BJ (cell line): ENCODE measurements at regions not wholly inside any gene's neighbourhood (a gene's known extent, or its start where the extent isn't known, plus 50 kb on each side); places are given as distances from the start of the nearest gene placed in this dataset.

ENCODE experiments used
- CTCF ChIA-PET: fragments of 350-600 bp; formaldehyde crosslinking; extraction: SDS; loops from one replicate; lab custom pipeline; 2021; ENCODE audit warnings: antibody characterized with exemption, inconsistent platforms; lab: Yijun Ruan, JAX
- POLR2A ChIA-PET: fragments of 300-600 bp; sonication (Branson Sonifier 250); formaldehyde crosslinking; extraction: SDS; loops from one replicate; lab custom pipeline; 2021; ENCODE audit warnings: antibody characterized with exemption; lab: Charles Lee
- DNase-seq: peaks from one replicate; pipeline ENCODE4 v3.0.0-alpha.2; 2011; ENCODE audit warnings: low read depth
- H3K27me3 ChIP-seq: 2 replicates; pipeline ENCODE4 v1.6.0; 2011; ENCODE audit warnings: low read length; ENCODE audit not compliant: control insufficient read depth, insufficient read depth
- H3K36me3 ChIP-seq: 2 replicates; pipeline ENCODE4 v1.5.1; 2011; ENCODE audit warnings: low read length; ENCODE audit not compliant: control insufficient read depth, insufficient read depth
- H3K4me3 ChIP-seq: 2 replicates; pipeline ENCODE4 v1.5.1; 2011; ENCODE audit warnings: low read depth, mild to moderate bottlenecking, control low read depth, low read length
- TF ChIP-seq, protein P1 (sequence below): IDR thresholded peaks from 2 replicates; pipeline ENCODE4 v1.5.1; 2011; ENCODE audit warnings: low read depth, mild to moderate bottlenecking, control low read depth, inconsistent platforms, low read length, moderate library complexity; ENCODE audit not compliant: insufficient read depth

DNA sequence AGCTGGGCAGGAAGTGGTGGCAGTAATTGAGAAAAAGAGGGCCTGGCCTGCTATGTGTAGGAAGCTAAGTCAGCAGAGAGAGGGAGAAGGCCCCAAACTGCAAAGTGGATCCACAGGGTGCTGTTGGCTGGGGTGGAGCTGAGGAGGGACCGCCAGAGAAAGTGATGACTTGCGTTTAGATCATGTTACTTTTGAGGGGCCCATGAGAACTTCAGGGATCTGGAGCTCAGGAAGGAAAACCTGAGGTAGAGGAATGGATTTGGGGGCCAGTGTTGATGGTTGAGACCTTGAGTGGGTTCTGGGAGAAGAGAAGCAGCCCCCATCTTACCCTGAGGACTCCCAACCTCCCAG is 155.5 kb downstream of the MRPL14 start:
- H3K4me3 ChIP-seq: no peak overlapping the region
- no peaks in the 10 kb centered on the region for H3K36me3 ChIP-seq
- DNase-seq: no peak
- no peaks in the 10 kb centered on the region for H3K27me3 ChIP-seq
- TF ChIP-seq, protein P1, sequence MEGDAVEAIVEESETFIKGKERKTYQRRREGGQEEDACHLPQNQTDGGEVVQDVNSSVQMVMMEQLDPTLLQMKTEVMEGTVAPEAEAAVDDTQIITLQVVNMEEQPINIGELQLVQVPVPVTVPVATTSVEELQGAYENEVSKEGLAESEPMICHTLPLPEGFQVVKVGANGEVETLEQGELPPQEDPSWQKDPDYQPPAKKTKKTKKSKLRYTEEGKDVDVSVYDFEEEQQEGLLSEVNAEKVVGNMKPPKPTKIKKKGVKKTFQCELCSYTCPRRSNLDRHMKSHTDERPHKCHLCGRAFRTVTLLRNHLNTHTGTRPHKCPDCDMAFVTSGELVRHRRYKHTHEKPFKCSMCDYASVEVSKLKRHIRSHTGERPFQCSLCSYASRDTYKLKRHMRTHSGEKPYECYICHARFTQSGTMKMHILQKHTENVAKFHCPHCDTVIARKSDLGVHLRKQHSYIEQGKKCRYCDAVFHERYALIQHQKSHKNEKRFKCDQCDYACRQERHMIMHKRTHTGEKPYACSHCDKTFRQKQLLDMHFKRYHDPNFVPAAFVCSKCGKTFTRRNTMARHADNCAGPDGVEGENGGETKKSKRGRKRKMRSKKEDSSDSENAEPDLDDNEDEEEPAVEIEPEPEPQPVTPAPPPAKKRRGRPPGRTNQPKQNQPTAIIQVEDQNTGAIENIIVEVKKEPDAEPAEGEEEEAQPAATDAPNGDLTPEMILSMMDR: no peak
- CTCF ChIA-PET: interaction anchor here (0.7 to 1.6 kb wide), 2 partner anchors 20 to 37 kb away, joined by 3 to 6 read pairs; no protein-coding TSS in a partner anchor
- POLR2A ChIA-PET: no interaction called here

DNA sequence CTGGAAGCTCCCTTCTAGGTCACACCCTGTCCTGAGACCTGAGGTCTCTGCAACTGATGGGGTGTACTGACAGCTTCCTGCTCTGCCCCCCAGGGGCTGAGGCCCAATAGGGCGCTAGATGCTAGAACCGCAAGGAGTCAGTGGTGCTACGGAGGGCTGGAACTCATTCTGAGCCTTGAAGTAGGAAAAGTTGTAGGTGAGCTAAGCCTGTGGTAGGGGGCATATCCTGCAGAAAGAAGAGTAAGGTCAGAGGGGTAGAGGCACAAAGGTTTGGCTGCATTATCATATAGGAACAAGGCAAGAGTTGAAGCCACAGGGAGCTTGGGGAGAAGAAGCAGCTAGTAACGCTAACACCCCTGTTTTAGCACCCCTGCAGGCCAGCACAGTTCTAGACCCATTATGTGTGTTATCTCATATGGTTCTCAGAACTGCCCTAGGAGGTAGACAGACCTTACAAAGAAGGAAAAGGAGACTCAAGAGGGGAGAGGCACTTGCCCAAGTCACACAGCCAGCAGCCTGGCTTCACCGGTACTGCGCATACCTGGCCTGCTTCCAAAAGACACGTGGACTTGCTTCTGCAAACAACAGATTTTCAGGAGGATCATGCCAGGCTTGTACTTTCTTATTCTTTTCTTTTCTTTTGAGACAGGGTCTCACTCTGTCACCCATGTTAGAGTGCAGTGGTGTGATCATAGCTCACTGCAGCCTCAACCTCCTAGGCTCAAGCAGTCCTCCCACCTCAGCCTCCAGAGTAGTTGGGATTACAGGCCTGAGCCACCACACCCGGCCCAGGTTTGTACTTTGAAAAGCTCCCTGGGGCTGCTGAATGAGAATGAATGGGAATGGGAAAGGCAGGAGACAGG is 156.1 kb downstream of the MRPL14 start:
- CTCF ChIA-PET: interaction anchor here (0.5 to 1.7 kb wide), 7 partner anchors 11 to 197 kb away, joined by 3 to 8 read pairs (median 4); no protein-coding TSS in a partner anchor
- POLR2A ChIA-PET: no interaction called here

DNA sequence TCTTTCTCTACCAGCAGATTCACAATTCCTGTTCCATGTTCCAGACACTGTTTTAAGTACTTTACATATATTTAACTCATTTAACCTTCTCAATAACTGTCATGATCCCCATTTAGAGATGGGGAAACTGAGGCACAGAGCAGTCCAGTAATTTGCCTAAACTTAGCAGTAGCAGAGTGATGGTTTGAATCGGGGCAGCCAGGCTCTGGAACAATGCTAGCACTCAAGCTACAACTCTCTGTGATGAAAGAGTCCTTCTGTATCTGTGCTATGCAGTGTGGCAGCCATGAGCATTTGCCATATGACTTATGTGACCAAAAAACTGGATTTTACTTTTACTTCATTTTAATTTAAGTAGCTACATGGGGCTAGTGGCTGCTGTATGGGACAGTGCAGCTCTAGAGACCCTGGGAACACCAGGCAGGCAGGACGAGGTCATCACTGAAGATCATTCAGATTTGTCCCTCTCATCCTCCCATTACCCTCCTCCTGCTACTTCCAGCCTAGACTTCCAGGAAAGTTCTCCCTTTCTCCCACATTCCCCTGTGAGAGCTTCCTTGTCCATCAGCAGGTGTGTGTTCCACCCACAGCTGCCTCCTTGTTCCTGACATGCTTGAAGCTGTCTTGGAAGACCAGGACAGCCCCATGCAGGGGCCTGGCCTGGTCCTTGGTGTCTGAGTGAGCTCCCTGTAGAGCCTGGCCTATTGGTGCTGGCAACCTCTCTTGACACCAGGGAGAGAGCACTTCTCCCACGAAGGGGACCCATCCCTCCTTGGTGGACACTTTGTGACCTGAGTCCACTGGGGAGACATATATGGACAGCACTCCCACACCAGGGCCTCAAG is 157.0 kb downstream of the MRPL14 start:
- POLR2A ChIA-PET: no interaction called here
- CTCF ChIA-PET: interaction anchor here (0.5 to 1.7 kb wide), 6 partner anchors 12 to 196 kb away, joined by 3 to 8 read pairs (median 4); no protein-coding TSS in a partner anchor

More for the DNA sequence above, 156.1 kb downstream of the MRPL14 start:
- Histone ChIP-seq H3K27me3 (no peaks in the 10 kb centered on the region; the same call in 1 of the 2 replicates), H3K36me3 (no peaks in the 10 kb centered on the region), H3K4me3 (no peak overlapping the region)
- DNase-seq: no peak
- TF ChIP-seq, protein P1: no peak

DNA sequence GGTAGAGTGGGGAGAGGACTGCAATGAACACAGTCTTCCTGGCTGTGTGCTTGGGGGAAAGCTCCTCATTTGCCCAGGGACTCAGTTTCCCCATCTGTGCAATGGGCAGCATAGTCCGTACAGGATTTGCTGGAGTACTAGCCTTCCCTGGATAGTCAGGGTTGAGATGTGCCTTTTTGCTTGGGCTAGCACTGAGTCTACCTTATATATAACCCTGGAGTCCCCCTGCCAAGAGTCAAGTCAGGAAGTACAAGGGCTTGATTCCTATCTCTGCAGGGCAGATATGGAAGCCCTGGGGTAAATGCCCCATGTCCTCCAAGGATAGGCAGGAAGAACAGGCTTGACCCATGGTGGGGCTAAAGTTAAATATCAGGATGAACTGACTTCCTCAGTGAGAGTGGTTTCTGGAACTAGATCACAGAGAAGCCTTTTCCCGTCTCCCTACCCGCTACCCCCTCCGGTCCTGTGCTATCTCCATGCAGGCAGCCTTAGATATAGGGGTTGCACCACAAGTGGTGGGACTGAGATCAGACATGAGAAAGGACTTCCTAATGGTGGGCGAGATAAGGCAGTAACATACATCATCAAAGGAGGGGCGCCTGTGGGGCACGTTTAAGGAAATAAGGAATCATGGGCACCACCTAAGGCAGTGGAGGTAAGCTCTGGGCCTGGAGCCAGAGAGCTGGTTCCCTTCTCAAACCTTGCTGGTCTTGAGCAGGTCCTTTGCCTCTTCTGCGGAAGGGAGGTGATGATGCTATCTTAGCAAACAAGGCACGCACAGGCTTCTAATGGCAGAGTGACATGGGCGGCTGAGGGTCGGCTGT is 157.9 kb downstream of the MRPL14 start:
- Histone ChIP-seq H3K36me3 (no peaks in the 10 kb centered on the region), H3K27me3 (peaks cover 2% of the 10 kb centered on the region), H3K4me3 (no peak overlapping the region)
- TF ChIP-seq, protein P1: no peak
- POLR2A ChIA-PET: no interaction called here
- CTCF ChIA-PET: interaction anchor here (0.8 to 1.7 kb wide), 3 partner anchors 20 to 195 kb away, joined by 3 to 8 read pairs (median 4); no protein-coding TSS in a partner anchor
- no peak for DNase-seq

More for the DNA sequence above, 157.0 kb downstream of the MRPL14 start:
- DNase-seq: no peak
- Histone ChIP-seq H3K36me3 (no peaks in the 10 kb centered on the region), H3K27me3 (no peaks in the 10 kb centered on the region; the same call in 1 of the 2 replicates), H3K4me3 (no peak overlapping the region)
- TF ChIP-seq, protein P1: no peak
